GM12878 (cell line): ENCODE measurements at regions not wholly inside any gene's neighbourhood (a gene's known extent, or its start where the extent isn't known, plus 50 kb on each side); places are given as distances from the start of the nearest gene placed in this dataset.

Experiments used
- ATF7 ChIP-seq: fragments of 450-650 bp; IDR thresholded peaks from 2 replicates; pipeline ENCODE4 v1.6.1; 2016; ENCODE audit warnings: low read depth, mild to moderate bottlenecking
- CEBPZ ChIP-seq: fragments of 150-350 bp; IDR thresholded peaks from 2 replicates; pipeline ENCODE4 v1.6.1; 2016; ENCODE audit warnings: low read depth, low read length
- CTCF ChIP-seq, 3 experiments: IDR thresholded peaks in 2 of 3; conservative IDR thresholded peaks in 1 of 3; 2 replicates each; pipeline ENCODE4 v1.5.1; 2011; ENCODE audit warnings: low read depth in 3 of 3, low read length in 3 of 3, mild to moderate bottlenecking in 3 of 3, control low read depth in 2 of 3, moderate library complexity in 2 of 3, inconsistent platforms in 1 of 3, mixed read lengths in 1 of 3; ENCODE audit not compliant: control insufficient read depth in 2 of 3, insufficient read depth in 1 of 3; ENCODE audit errors: extremely low read depth in 1 of 3
- EGR1 ChIP-seq, 2 experiments: IDR thresholded peaks; 1 replicate in 1 of 2; 2 replicates in 1 of 2; pipeline ENCODE4 v1.6.1; 2011 to 2012; ENCODE audit warnings: low read depth in 2 of 2, low read length in 2 of 2, borderline replicate concordance in 1 of 2, mild to moderate bottlenecking in 1 of 2, moderate library complexity in 1 of 2
- EP300 ChIP-seq, 2 experiments: fragments of 150-350 bp in 1 of 2; IDR thresholded peaks; 2 replicates each; pipeline ENCODE4 v1.6.1; 2011 to 2012; ENCODE audit warnings: low read depth in 2 of 2, low read length in 2 of 2, borderline replicate concordance in 1 of 2, improper control_type of control experiment in 1 of 2, inconsistent platforms in 1 of 2; ENCODE audit not compliant: control insufficient read depth in 1 of 2
- ETV6 ChIP-seq, 2 experiments: fragments of 450-650 bp in 1 of 2; IDR thresholded peaks in 1 of 2; conservative IDR thresholded peaks in 1 of 2; 2 replicates each; pipeline ENCODE4 v1.6.1; 2014; ENCODE audit warnings: antibody characterized with exemption in 1 of 2, borderline replicate concordance in 1 of 2, low read depth in 1 of 2, mild to moderate bottlenecking in 1 of 2, moderate library complexity in 1 of 2
- FOXM1 ChIP-seq: IDR thresholded peaks from 2 replicates; pipeline ENCODE4 v1.6.1; 2012; ENCODE audit warnings: low read depth, mild to moderate bottlenecking, inconsistent platforms, low read length, moderate library complexity
- HDGF ChIP-seq: fragments of 450-650 bp; IDR thresholded peaks from 2 replicates; pipeline ENCODE4 v1.6.1; 2016; ENCODE audit warnings: antibody characterized with exemption
- JUNB ChIP-seq: IDR thresholded peaks from 2 replicates; pipeline ENCODE4 v1.6.1; 2016; ENCODE audit warnings: antibody characterized with exemption, mild to moderate bottlenecking
- NKRF ChIP-seq: fragments of 450-650 bp; conservative IDR thresholded peaks from 2 replicates; pipeline ENCODE4 v1.6.1; 2017; ENCODE audit warnings: mild to moderate bottlenecking, moderate library complexity
- REST ChIP-seq: IDR thresholded peaks from 2 replicates; pipeline ENCODE4 v1.6.1; 2012; ENCODE audit warnings: mild to moderate bottlenecking, low read depth, low read length
- TBL1XR1 ChIP-seq: IDR thresholded peaks from 2 replicates; pipeline ENCODE4 v1.6.1; 2012; ENCODE audit warnings: low read depth, low read length, improper control_type of control experiment

- no peak for TF ChIP-seq CTCF (IDR thresholded peaks at IDR 0.05 in 2 of 3, conservative IDR thresholded peaks at IDR 0.05 in 1 of 3; ENCODE audit: control insufficient read depth in 2 of 3, extremely low read depth in 1 of 3, insufficient read depth in 1 of 3, low read depth in 3 of 3, low read length in 3 of 3)
- TF ChIP-seq NKRF, result no peak
- no peak for TF ChIP-seq EGR1 (IDR thresholded peaks at IDR 0.05; ENCODE audit: borderline replicate concordance in 1 of 2, low read depth in 2 of 2, low read length in 2 of 2)
- TF ChIP-seq REST, result no peak
- TF ChIP-seq HDGF, result no peak
- no peak for TF ChIP-seq EP300 (IDR thresholded peaks at IDR 0.05; ENCODE audit: borderline replicate concordance in 1 of 2, control insufficient read depth in 1 of 2, low read depth in 2 of 2, low read length in 2 of 2)
- TF ChIP-seq JUNB, result no peak
- no peak for TF ChIP-seq TBL1XR1
- no peak for TF ChIP-seq ATF7
- no peak for TF ChIP-seq ETV6 (conservative IDR thresholded peaks at IDR 0.05 in 1 of 2, IDR thresholded peaks at IDR 0.05 in 1 of 2; ENCODE audit: borderline replicate concordance in 1 of 2, low read depth in 1 of 2)
- no peak for TF ChIP-seq FOXM1
- TF ChIP-seq CEBPZ, result no peak
Observed at GRCh38 chr22:47292546-47293320, 530.3 kb downstream of the TBC1D22A start.
